ENCODE measurements at regions not wholly inside any gene's neighbourhood (a gene's known extent, or its start where the extent isn't known, plus 50 kb on each side); places are given as distances from the start of the nearest gene placed in this dataset.

DNA sequence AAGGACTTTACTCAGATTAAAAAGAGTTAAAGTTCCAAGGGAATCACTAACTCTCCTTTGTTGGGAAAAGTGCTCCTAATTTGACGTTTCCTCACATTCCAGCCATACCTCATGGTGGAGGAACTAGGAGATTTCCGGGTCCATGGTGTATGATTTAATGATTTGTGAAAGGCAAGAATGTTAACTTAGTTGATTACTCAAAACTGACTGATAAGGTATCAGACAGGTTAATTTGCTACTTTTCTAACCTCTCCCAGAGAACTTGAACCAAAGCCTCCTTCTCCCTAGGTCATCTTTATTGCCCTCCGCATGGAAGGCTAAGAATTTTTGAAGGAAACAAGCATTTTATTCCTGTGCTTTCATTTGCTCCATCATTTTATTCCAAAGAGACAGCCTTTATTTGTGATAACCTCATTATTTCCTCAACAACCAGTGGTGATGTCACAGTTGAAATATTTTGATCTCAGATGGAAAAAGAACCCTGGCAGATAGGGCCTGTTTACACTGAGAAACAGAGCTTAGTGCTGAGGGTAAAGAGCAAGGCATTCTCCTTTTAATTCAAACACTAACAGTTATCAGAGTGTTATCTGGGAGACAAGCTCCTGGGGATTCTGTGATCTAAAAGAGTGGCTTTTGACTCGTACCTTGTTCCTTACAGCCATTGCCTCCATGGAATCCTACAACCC is 57.4 kb upstream of the BMP2 start:
- TF ChIP-seq ZNF175 (tag by site-specific recombination; IDR thresholded peaks at IDR 0.05) (no peak), ZNF140 (tag by site-specific recombination; IDR thresholded peaks at IDR 0.05) (no peak)
- TF ChIP-seq, protein P1, sequence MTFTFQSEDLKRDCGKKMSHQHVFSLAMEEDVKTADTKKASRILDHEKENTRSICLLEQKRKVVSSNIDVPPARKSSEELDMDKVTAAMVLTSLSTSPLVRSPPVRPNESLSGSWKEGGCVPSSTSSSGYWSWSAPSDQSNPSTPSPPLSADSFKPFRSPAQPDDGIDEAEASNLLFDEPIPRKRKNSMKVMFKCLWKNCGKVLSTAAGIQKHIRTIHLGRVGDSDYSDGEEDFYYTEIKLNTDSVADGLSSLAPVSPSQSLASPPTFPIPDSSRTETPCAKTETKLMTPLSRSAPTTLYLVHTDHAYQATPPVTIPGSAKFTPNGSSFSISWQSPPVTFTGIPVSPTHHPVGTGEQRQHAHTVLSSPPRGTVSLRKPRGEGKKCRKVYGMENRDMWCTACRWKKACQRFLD (tag by site-specific recombination; IDR thresholded peaks at IDR 0.05) = no peak
- H3K27ac ChIP-seq (ENCODE audit: extremely low read depth, low read depth, low read length) = no peak overlapping the region
- H3K36me3 ChIP-seq (ENCODE audit: control insufficient read depth in 2 of 2, insufficient read depth in 1 of 2, low read length in 2 of 2) = no peaks in the 10 kb centered on the region
- H3K9me3 ChIP-seq (ENCODE audit: control insufficient read depth, insufficient read depth, low read depth, low read length) = no peaks in the 10 kb centered on the region
- H3K4me1 ChIP-seq (ENCODE audit: control insufficient read depth, insufficient read depth, low read length) = peaks cover 7% of the 10 kb centered on the region
- ChIA-PET POLR2A (interaction anchor here (1.2 kb wide), 1 partner anchor 46 kb away, joined by 5 read pairs; no protein-coding TSS in a partner anchor), CTCF (interaction anchor here (0.6 to 1.2 kb wide), 3 partner anchors 57 to 83 kb away, joined by 4 read pairs; partner anchors contain the start of gene BMP2)
- H3K4me3 ChIP-seq (ENCODE audit: low read depth, low read length) = no peak overlapping the region

DNA sequence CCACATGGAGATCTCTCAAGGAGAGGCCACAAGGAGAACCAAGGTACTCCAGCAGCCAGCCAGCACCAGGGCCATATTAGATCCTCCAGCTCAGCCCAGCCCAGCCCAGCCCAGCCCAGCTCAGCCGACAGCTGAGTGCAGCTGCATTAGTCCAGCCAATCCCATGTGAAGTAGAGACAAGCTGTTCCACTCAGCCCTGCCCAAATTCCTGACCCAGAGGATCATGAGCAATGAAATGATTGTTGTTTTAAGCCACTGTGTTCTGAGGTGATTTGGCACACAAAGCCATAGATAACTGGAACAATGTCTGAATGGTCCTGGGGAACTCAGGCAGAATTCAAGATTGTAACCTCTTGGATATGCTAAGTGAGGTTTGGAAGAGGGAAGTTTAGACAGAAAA is 59.5 kb upstream of the BMP2 start:
- ChIA-PET POLR2A (interaction anchor here (1.4 to 2.9 kb wide), 4 partner anchors 15 to 61 kb away, joined by 4 to 9 read pairs (median 7); no protein-coding TSS in a partner anchor), CTCF (interaction anchor here (0.5 to 2.9 kb wide), 8 partner anchors 10 to 387 kb away, joined by 3 to 9 read pairs (median 4); no protein-coding TSS in a partner anchor)
- Histone ChIP-seq H3K4me1 (ENCODE audit: control insufficient read depth, insufficient read depth, low read length) (peaks cover 7% of the 10 kb centered on the region), H3K9me3 (ENCODE audit: control insufficient read depth, insufficient read depth, low read depth, low read length) (no peaks in the 10 kb centered on the region), H3K4me3 (ENCODE audit: low read depth, low read length) (no peak overlapping the region), H3K36me3 (ENCODE audit: control insufficient read depth in 2 of 2, insufficient read depth in 1 of 2, low read length in 2 of 2) (no peaks in the 10 kb centered on the region), H3K27ac (ENCODE audit: extremely low read depth, low read depth, low read length) (no peak overlapping the region)
- TF ChIP-seq, protein P2, sequence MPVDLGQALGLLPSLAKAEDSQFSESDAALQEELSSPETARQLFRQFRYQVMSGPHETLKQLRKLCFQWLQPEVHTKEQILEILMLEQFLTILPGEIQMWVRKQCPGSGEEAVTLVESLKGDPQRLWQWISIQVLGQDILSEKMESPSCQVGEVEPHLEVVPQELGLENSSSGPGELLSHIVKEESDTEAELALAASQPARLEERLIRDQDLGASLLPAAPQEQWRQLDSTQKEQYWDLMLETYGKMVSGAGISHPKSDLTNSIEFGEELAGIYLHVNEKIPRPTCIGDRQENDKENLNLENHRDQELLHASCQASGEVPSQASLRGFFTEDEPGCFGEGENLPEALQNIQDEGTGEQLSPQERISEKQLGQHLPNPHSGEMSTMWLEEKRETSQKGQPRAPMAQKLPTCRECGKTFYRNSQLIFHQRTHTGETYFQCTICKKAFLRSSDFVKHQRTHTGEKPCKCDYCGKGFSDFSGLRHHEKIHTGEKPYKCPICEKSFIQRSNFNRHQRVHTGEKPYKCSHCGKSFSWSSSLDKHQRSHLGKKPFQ (tag by site-specific recombination; IDR thresholded peaks at IDR 0.05) = no peak
- no peak for TF ChIP-seq ZNF169 (tag by site-specific recombination; IDR thresholded peaks at IDR 0.05)
- no peak for TF ChIP-seq ZNF350 (tag by site-specific recombination; IDR thresholded peaks at IDR 0.05)
- TF ChIP-seq ZNF610 (tag by site-specific recombination; IDR thresholded peaks at IDR 0.05; ENCODE audit: borderline replicate concordance) = no peak
- no peak for TF ChIP-seq ZNF785 (tag by site-specific recombination; IDR thresholded peaks at IDR 0.05)
- no peak for TF ChIP-seq SCRT2 (tag by site-specific recombination; IDR thresholded peaks at IDR 0.05)
- no peak for TF ChIP-seq ZNF629 (tag by site-specific recombination; IDR thresholded peaks at IDR 0.05)
- TF ChIP-seq ZNF132 (tag by site-specific recombination; IDR thresholded peaks at IDR 0.05; ENCODE audit: borderline replicate concordance) = no peak
- no peak for TF ChIP-seq ZSCAN30 (tag by site-specific recombination; IDR thresholded peaks at IDR 0.05)
- TF ChIP-seq MYNN (tag by site-specific recombination; IDR thresholded peaks at IDR 0.05; ENCODE audit: borderline replicate concordance) = no peak
- TF ChIP-seq ZNF548 (tag by site-specific recombination; IDR thresholded peaks at IDR 0.05) = no peak

DNA sequence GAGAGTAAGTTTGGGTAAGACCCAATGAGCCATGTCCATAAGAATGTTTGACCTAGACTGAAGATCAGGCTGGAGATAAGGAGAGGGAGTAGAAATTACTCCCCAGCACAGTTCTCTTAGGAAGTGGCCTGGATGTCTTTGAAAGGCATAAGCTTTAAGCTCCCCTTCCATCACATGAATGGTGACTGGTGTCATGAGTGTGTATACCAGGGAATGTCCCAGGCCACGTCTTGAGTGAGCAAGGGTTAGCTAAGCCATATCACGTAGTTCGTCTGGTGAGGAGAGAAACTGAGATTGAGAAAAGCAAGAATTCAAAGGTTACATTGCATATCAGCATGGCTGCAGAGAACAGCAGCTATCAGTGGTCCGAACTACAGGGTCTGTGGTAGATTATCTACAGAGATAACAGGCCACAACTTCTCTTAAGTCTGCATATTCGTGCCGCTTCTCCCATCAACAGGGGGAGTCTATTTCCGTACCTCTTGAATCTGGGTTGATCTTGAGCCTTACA is 60.1 kb upstream of the BMP2 start:
- H3K27ac ChIP-seq (ENCODE audit: extremely low read depth, low read depth, low read length) = no peak overlapping the region
- peaks cover 7% of the 10 kb centered on the region for H3K4me1 ChIP-seq (ENCODE audit: control insufficient read depth, insufficient read depth, low read length)
- TF ChIP-seq ZNF24 (tag by site-specific recombination; IDR thresholded peaks at IDR 0.05) (no peak), GLIS2 (tag by site-specific recombination; IDR thresholded peaks at IDR 0.05) (no peak), ZNF777 (tag by site-specific recombination; IDR thresholded peaks at IDR 0.05; ENCODE audit: borderline replicate concordance) (no peak), ZFP37 (tag by site-specific recombination; IDR thresholded peaks at IDR 0.05) (no peak), ZNF585B (tag by site-specific recombination; IDR thresholded peaks at IDR 0.05) (no peak)
- TF ChIP-seq, protein P1 (tag by site-specific recombination; IDR thresholded peaks at IDR 0.05) = no peak
- H3K9me3 ChIP-seq (ENCODE audit: control insufficient read depth, insufficient read depth, low read depth, low read length) = no peaks in the 10 kb centered on the region
- no peak overlapping the region for H3K4me3 ChIP-seq (ENCODE audit: low read depth, low read length)
- H3K36me3 ChIP-seq (ENCODE audit: control insufficient read depth in 2 of 2, insufficient read depth in 1 of 2, low read length in 2 of 2) = no peaks in the 10 kb centered on the region
- POLR2A ChIA-PET = interaction anchor here (0.8 to 2.9 kb wide), 5 partner anchors 14 to 62 kb away, joined by 3 to 9 read pairs (median 6); no protein-coding TSS in a partner anchor
- CTCF ChIA-PET = interaction anchor here (0.5 to 2.9 kb wide), 5 partner anchors 11 to 388 kb away, joined by 3 to 9 read pairs (median 5); no protein-coding TSS in a partner anchor
